SK-N-DZ (cell line): ENCODE measurements at regions not wholly inside any gene's neighbourhood (a gene's known extent, or its start where the extent isn't known, plus 50 kb on each side); places are given as distances from the start of the nearest gene placed in this dataset.
"Not testable (repeated sequence)": the region's sequence is repeated elsewhere in the genome, so short reads cannot be mapped to it uniquely, and the experiment has no call there.

Experiments
- DNase-seq: peaks from one replicate; pipeline ENCODE4 v3.0.0-alpha.2; 2015; ENCODE audit warnings: low spot score

GRCh38 chr7:97373736-97374135, 256.2 kb downstream of the SDHAF3 start:
- DNase-seq: no peak

GRCh38 chr7:97377713-97378112, 260.2 kb downstream of the SDHAF3 start:
- no peak for DNase-seq

GRCh38 chr7:97381815-97382554, 264.5 kb downstream of the SDHAF3 start:
- no peak for DNase-seq

GRCh38 chr7:97390052-97390451, 272.6 kb downstream of the SDHAF3 start:
- DNase-seq: no peak

- DNase-seq: no peak
These were observed 273.6 kb downstream of the SDHAF3 start for GRCh38 chr7:97390915-97391593.

- DNase-seq: no peak
These were observed 283.9 kb downstream of the SDHAF3 start for GRCh38 chr7:97401398-97401797.

- DNase-seq: no peak
These were observed 288.3 kb downstream of the SDHAF3 start for GRCh38 chr7:97405835-97406234.

- no peak for DNase-seq
These were observed 289.6 kb downstream of the SDHAF3 start for GRCh38 chr7:97407106-97407505.

GRCh38 chr7:97409346-97409745, 291.8 kb downstream of the SDHAF3 start:
- no peak for DNase-seq

GRCh38 chr7:97418312-97418711, 300.8 kb downstream of the SDHAF3 start:
- no peak for DNase-seq

- DNase-seq: no peak
These were observed 302.4 kb downstream of the SDHAF3 start for GRCh38 chr7:97419898-97420297.

- no peak for DNase-seq
These were observed 303.9 kb downstream of the SDHAF3 start for GRCh38 chr7:97421307-97421930.

GRCh38 chr7:97422046-97422445, 304.5 kb downstream of the SDHAF3 start:
- no peak for DNase-seq

GRCh38 chr7:97430006-97430405, 301.9 kb upstream of the TAC1 start:
- DNase-seq: no peak

- no peak for DNase-seq
These were observed 292.2 kb upstream of the TAC1 start for GRCh38 chr7:97439637-97440214.

GRCh38 chr7:97446361-97446760, 285.5 kb upstream of the TAC1 start:
- no peak for DNase-seq

- not testable (repeated sequence) for DNase-seq
These were observed 282.4 kb upstream of the TAC1 start for GRCh38 chr7:97449448-97449847.

GRCh38 chr7:97450516-97450915, 281.4 kb upstream of the TAC1 start:
- DNase-seq: peak; percentile 3

- no peak for DNase-seq
These were observed 277.2 kb upstream of the TAC1 start for GRCh38 chr7:97454636-97455035.

GRCh38 chr7:97457054-97457453, 274.8 kb upstream of the TAC1 start:
- no peak for DNase-seq

GRCh38 chr7:97460433-97460832, 271.5 kb upstream of the TAC1 start:
- DNase-seq: no peak

GRCh38 chr7:97461596-97461995, 270.3 kb upstream of the TAC1 start:
- no peak for DNase-seq
